Hematopoietic multipotent progenitor cell treated with erythropoietin and hydrocortisone succinate and interleukin-3 and kit ligand, for 6 days (in vitro differentiated cells): ENCODE measurements at regions not wholly inside any gene's neighbourhood (a gene's known extent, or its start where the extent isn't known, plus 50 kb on each side); places are given as distances from the start of the nearest gene placed in this dataset.

Source experiments
- DNase-seq: peaks from one replicate; pipeline ENCODE4 v3.0.0-alpha.2; 2015

GRCh38 chr22:44366372-44367300, 53.9 kb upstream of the SHISAL1 start:
- DNase-seq: no peak

GRCh38 chr22:44365832-44366231, 53.1 kb upstream of the SHISAL1 start:
- DNase-seq: no peak

- no peak for DNase-seq
Observed at GRCh38 chr22:44365191-44365590, 52.4 kb upstream of the SHISAL1 start.

- no peak for DNase-seq
Observed at GRCh38 chr22:44364751-44365130, 52.0 kb upstream of the SHISAL1 start.

- no peak for DNase-seq
Observed at GRCh38 chr22:44363980-44364750, 51.4 kb upstream of the SHISAL1 start.

GRCh38 chr22:44363013-44363979, 50.5 kb upstream of the SHISAL1 start:
- DNase-seq: no peak

GRCh38 chr22:44362249-44363012, 49.7 kb upstream of the SHISAL1 start:
- no peak for DNase-seq
